Suppressor macrophage (primary cell): ENCODE measurements at regions not wholly inside any gene's neighbourhood (a gene's known extent, or its start where the extent isn't known, plus 50 kb on each side); places are given as distances from the start of the nearest gene placed in this dataset.
A peak's percentile ranks its signal among the peaks of the same experiment; 100 is the strongest.

Source experiments
- DNase-seq, 4 experiments: peaks; one replicate each; pipeline ENCODE4 v3.0.0-alpha.2; 2020 to 2022

GRCh38 chrX:13902406-13902805, 85.5 kb upstream of the GPM6B start:
- no peak for DNase-seq

GRCh38 chrX:13901354-13901753, 84.5 kb upstream of the GPM6B start:
- no peak for DNase-seq

DNA sequence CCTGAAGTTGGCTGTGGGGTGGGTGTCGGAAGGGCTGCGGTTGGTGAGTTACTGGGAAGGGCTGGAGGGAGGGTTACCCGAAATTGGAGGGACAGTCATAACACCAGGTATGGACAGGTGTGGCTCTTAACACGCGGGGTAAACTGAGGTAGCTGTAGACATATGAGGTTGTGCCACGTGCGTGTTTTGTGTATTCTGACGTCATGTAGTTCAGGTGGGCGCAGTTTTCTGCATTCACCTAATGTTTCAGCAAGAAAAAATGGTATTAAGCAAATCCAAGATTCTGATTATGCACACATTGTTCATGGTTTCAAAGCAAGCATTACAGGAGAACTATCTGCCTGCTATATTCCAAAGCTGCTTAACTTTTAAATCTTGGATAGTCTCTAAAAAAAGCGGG, 83.5 kb upstream of the GPM6B start:
- DNase-seq = no peak

- no peak for DNase-seq
These were observed 82.7 kb upstream of the GPM6B start for GRCh38 chrX:13899607-13900006.

- DNase-seq = no peak
These were observed 81.7 kb upstream of the GPM6B start for GRCh38 chrX:13898603-13899002.

DNA sequence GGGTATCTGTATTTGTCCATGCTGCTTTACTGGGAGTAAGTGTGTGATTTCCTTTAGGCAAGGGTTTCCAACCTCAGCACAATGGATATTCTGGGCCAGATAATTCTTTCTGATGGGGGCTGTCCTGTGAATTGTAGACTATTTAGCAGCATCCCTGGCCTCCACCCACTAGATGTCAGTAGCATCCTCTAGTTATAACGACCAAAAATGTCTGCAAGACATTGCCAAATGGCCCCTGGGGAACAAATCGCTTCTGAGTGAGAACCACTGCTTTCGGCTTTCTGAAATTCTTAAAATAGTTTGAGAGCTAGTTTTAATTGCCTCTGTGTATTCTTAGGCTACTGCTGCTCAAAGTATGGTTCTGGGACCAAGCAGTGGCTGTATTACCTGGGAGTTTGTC, 81.2 kb upstream of the GPM6B start:
- DNase-seq = peak in 1 of 4 experiments; percentile 3

DNA sequence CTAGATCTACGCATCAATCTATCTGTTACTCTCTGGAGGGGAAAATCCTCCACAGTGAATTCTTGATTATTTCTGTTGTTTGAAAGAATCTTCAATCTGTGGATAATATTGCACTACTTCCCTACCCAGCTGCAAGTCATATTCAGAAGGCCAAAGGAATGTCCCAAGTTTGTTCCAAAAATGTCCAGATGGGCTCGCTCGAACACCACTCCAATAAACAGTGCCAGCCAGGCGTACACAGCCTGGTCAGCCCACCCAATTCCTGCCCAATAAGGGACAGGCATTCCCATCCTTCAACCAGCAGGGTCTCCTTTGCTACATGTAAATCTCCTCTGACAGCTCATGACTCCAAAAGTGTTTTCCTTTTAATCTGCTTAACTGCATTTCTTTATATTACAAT, 80.7 kb upstream of the GPM6B start:
- DNase-seq = no peak

DNA sequence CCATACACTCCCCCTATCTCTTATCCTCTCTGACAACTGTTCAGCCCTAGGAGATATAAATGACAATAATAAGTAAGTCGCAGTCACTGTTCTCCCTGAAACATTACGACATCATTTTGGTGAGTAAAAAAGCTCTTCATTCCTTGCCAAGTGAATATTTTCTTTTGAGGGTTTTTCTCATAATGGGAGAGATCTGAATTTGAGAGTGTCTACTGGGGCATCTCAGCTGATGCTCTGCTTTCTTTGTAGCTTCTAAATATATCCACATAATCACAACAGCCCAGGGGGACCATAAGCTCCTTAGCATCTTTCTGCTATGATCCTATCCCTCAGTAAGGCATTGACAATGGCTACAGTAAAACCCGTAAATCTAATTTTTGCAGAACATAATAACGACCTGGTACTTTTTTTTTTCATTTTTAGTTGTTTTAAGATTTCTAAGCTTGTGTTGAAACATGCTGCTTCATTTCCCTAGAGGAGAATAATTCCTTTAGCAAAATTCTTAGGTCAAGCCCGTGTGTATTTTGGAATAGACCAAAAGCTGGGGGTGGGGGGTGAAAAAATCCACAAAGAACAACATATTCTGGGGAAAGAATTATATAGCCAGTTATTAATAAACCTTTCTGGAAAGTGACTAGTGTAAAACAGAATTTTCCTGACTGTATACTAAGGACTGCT, 78.1 kb upstream of the GPM6B start:
- no peak for DNase-seq

GRCh38 chrX:13893826-13894225, 76.9 kb upstream of the GPM6B start:
- DNase-seq = no peak

DNA sequence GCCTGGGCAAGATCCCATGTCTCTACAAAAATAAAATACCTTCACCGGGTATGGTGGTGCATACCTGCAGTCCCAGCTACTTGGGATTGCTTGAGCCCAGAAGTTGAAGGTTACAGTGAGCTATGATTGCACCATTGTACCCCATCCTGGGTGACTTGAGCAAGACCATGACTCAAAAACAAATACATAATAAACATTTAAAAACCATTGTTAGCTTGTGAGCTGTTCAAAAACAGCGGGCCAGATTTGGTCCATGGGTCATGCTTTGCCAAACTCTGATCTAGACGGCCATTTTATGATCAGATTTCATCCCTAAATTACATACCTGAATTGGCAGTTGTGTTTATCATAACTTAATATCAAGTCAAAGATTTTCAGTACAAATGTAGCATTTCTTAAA, 76.0 kb upstream of the GPM6B start:
- no peak for DNase-seq

DNA sequence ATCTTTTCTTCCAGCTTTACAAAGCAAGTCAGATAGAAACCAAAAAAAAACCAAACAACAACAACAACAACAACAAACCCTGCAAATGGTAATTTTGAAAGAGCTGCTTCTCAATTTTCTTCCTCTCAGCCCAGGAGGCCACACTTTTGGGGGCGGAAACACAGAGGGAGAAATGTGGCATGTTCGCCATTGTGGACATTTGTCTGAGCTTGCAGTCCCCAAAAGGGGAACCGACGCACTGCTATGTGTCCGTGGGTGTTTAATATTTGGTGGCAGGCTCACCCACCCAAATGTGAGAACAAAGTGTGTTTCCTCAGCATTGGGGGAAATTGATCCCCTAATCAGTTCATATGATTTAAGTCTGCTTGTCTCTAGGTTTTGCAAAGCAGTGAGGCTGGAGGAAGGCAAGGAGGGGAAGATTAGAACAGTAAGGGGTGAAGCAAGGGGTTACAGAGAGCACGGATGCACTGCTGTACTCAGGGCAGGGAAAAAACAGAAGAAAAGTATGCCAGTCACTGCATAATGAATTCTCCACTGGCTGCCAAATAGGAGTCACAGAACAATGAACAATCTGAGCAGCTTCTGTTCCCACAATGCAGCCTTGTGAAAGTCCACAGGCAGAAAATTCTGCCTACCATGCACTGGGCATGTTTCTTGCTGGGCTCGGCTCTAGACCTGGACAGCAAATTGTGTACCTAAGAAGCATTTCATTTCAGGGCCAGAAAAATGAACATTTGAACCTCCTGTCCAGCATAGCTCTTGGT, 74.7 kb upstream of the GPM6B start:
- peak; percentile 13 to 55 (median 48) for DNase-seq

DNA sequence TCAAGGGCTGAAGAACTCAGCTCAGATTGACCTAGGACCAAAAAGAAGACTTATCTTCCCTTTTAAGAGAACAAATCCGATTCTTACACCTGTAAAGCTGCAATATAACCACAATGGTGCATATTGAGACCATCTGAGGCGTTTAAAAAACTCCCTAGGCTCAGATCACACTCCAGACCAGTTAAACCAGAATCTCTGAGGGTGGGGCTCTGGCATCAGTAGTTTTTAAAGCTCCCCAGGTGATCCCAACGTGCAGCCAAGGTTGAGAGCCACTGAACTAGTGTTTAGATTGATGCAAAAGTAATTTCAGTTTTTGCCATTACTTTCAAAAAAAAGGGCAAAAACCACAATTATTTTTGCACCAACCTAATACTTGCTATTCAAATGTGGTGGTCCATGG, 73.9 kb upstream of the GPM6B start:
- DNase-seq = no peak

DNA sequence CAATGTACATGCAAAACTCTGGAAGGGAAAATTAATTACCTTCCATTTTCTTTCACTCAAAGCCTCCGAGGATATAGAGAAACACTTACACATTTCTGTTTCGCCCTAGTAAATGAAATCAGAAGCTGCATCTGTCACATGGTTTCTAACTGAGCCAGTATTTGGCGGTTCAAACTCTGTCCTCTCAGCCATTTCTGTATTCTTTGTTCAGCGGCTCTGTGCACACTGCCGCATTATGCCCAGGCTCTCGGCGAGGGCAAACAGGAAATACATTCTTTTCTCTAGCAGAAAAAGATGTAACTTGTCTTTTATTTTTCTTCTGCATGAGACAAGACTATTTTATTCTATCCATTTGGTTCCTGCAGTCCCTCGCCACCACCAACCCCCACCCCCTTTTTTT, 71.4 kb upstream of the GPM6B start:
- no peak for DNase-seq

GRCh38 chrX:13885591-13885990, 68.7 kb upstream of the GPM6B start:
- DNase-seq = no peak

DNA sequence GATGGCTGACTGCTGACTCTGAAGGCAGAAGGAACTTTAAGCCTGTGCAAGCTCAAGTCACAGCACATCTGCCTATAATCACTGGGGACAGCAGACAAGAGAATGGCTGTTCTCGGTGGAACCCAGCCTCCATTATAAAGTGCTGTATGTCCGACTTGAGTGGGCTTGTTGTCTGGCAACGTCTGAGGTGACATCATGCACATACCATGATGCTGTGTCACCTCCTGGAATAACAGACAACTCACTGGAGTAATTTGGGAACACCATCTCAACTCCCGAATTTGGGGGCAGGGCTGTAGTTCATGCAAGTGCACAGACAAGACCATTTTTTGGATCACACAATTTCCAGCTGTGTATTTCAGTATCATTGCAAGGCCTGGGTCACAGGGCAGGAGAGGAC, 59.8 kb upstream of the GPM6B start:
- no peak for DNase-seq

DNA sequence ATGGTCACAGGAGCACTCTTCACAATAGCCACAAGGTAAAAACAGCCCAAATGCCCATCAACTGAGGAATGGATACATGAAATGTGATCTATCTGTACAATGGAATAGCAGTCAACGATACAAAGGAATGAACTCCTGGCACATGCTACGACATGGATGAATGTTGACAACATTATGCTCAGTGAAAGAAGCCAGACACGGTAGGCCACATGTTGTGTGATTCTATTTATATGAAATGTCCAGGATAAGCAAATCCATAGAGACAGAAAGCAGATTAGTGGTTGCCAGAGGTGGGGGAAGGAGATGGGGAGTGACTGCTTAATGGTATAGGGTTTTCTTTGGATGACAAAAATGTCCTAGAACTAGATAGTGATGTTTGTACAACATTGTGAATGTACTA, 58.7 kb upstream of the GPM6B start:
- DNase-seq = no peak

DNA sequence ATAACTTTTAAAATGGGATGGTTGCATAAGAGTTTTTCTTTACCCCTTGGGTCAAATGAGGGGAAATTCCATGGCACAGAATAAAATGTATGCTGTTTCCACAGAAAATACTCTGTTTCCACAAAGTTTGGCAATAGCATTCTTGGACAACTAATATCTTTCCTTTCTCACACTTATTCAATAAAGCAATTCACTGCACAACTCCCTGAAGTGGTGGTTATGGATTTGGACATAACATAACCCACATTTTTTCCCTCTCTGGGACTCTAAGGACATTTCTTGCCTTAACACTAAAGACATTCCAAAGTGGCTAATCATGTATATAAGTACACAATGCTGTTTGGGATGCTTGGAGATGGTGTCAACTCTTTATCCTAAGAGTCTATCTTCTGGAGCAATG, 51.7 kb upstream of the GPM6B start:
- no peak for DNase-seq
